HCT116 (cell line): ENCODE measurements at regions not wholly inside any gene's neighbourhood (a gene's known extent, or its start where the extent isn't known, plus 50 kb on each side); places are given as distances from the start of the nearest gene placed in this dataset.

ENCODE experiments used
- ATAC-seq: fragments of 200-7000 bp; cut with Tn5 transposase; 2 replicates; pipeline ENCODE4 v1.9.1; 2020; ENCODE audit warnings: mild to moderate bottlenecking, moderate library complexity
- BruUV-seq: library from RNA; stranded (reverse); fragments of 400-500 nt; replicated peaks from 2 replicates; lab custom pipeline; 2021; lab: Mats Ljungman, UMichigan
- CTCF ChIA-PET: fragments of 300-600 bp; sonication (Branson Sonifier 250); formaldehyde crosslinking; loops from one replicate; lab custom pipeline; 2021; ENCODE audit warnings: antibody characterized with exemption; lab: Charles Lee
- POLR2A ChIA-PET: fragments of 300-600, 350-600 bp; sonication (Branson Sonifier 250); formaldehyde crosslinking; loops from one replicate; lab custom pipeline; 2021; ENCODE audit warnings: antibody characterized with exemption; lab: Charles Lee
- RAD21 ChIA-PET, 2 experiments: fragments of 300-600 bp; sonication (Branson Sonifier 250); formaldehyde crosslinking; loops; one replicate each; lab custom pipeline; 2023; ENCODE audit warnings: low total read pairs in 2 of 2; ENCODE audit not compliant: uncharacterized antibody in 2 of 2, unreplicated experiment in 2 of 2, low non-redundant PET in 1 of 2; lab: Charles Lee
- DNase-seq: peaks from one replicate; pipeline ENCODE4 v3.0.0-alpha.2; 2010; ENCODE audit warnings: low read depth, low spot score
- H2AFZ ChIP-seq: fragments of 200-600 bp; shearing (Covaris generic), sonication (generic); 2 replicates; pipeline ENCODE4 v1.6.1; 2017; ENCODE audit warnings: low read depth, mixed run types, mixed read lengths, antibody characterized with exemption, low read length; ENCODE audit not compliant: poor library complexity, severe bottlenecking
- H3K27ac ChIP-seq: 2 replicates; pipeline ENCODE4 v1.5.1; 2012; ENCODE audit warnings: low read depth, low read length
- H3K27me3 ChIP-seq: fragments of 200-600 bp; sonication (generic); 2 replicates; pipeline ENCODE4 v1.6.1; 2016; ENCODE audit warnings: mixed run types, low read length, mixed read lengths; ENCODE audit not compliant: insufficient read depth
- H3K36me3 ChIP-seq, 2 experiments: fragments of 200-500 bp in 1 of 2; fragments of 200-600 bp in 1 of 2; sonication (Bioruptor generic) in 1 of 2; sonication (generic) in 1 of 2; 2 replicates each; pipeline versions ENCODE4 v1.5.1 to v1.6.1; 2014 to 2016; ENCODE audit warnings: low read length in 2 of 2, inconsistent platforms in 1 of 2, mixed read lengths in 1 of 2, mixed run types in 1 of 2; ENCODE audit not compliant: insufficient read depth in 2 of 2, control insufficient read depth in 1 of 2
- H3K4me1 ChIP-seq, 2 experiments: fragments of 200-600 bp in 1 of 2; sonication (generic) in 1 of 2; 2 replicates each; pipeline versions ENCODE4 v1.5.1 to v1.6.1; 2012 to 2017; ENCODE audit warnings: low read length in 2 of 2, inconsistent platforms in 1 of 2, mild to moderate bottlenecking in 1 of 2, mixed read lengths in 1 of 2, mixed run types in 1 of 2, moderate library complexity in 1 of 2; ENCODE audit not compliant: insufficient read depth in 2 of 2, control insufficient read depth in 1 of 2
- H3K4me2 ChIP-seq: fragments of 200-600 bp; sonication (generic); 2 replicates; pipeline ENCODE4 v1.6.1; 2017; ENCODE audit warnings: mixed run types, low read length, mixed read lengths
- H3K4me3 ChIP-seq, 2 experiments: fragments of 200-600 bp in 1 of 2; sonication (generic) in 1 of 2; replicated peaks in 1 of 2; 2 replicates each; pipeline ENCODE4 v1.5.1; 2011 to 2016; ENCODE audit warnings: low read length in 2 of 2, control low read depth in 1 of 2, low read depth in 1 of 2, mild to moderate bottlenecking in 1 of 2, mixed read lengths in 1 of 2, mixed run types in 1 of 2
- H3K79me2 ChIP-seq: fragments of 200-600 bp; sonication (generic); 2 replicates; pipeline ENCODE4 v1.6.1; 2017; ENCODE audit warnings: mild to moderate bottlenecking, mixed run types, low read length, moderate library complexity, mixed read lengths; ENCODE audit not compliant: insufficient read depth
- H3K9ac ChIP-seq: fragments of 200-600 bp; sonication (generic); 2 replicates; pipeline ENCODE4 v1.6.1; 2016; ENCODE audit warnings: low read length, mixed read lengths
- H3K9me2 ChIP-seq: fragments of 200-600 bp; sonication (generic), shearing (Covaris generic); 2 replicates; pipeline ENCODE4 v1.6.1; 2017; ENCODE audit warnings: mixed run types, mild to moderate bottlenecking, moderate library complexity; ENCODE audit not compliant: insufficient read depth
- H3K9me3 ChIP-seq, 2 experiments: fragments of 200-500 bp in 1 of 2; fragments of 200-600 bp in 1 of 2; sonication (Bioruptor generic) in 1 of 2; sonication (generic) in 1 of 2; 2 replicates each; pipeline ENCODE4 v1.6.1; 2014 to 2017; ENCODE audit warnings: low read length in 2 of 2, mixed read lengths in 2 of 2, inconsistent platforms in 1 of 2, low read depth in 1 of 2, mild to moderate bottlenecking in 1 of 2, mixed run types in 1 of 2, moderate library complexity in 1 of 2; ENCODE audit not compliant: control insufficient read depth in 1 of 2, insufficient read depth in 1 of 2
- H4K20me1 ChIP-seq: fragments of 200-600 bp; sonication (generic), shearing (Covaris generic); 2 replicates; pipeline ENCODE4 v1.6.1; 2017; ENCODE audit warnings: mixed run types, mild to moderate bottlenecking, moderate library complexity; ENCODE audit not compliant: insufficient read depth
- CEBPB ChIP-seq: IDR thresholded peaks from 2 replicates; pipeline ENCODE4 v1.6.1; 2012; ENCODE audit warnings: low read depth
- EGR1 ChIP-seq: IDR thresholded peaks from 2 replicates; pipeline ENCODE4 v1.6.1; 2012; ENCODE audit warnings: low read depth
- ELF1 ChIP-seq: IDR thresholded peaks from 2 replicates; pipeline ENCODE4 v1.6.1; 2012; ENCODE audit warnings: low read depth, borderline replicate concordance
- EZH2phosphoT487 ChIP-seq: fragments of 200-600 bp; IDR thresholded peaks from 2 replicates; pipeline ENCODE4 v1.6.1; 2018; ENCODE audit warnings: antibody characterized with exemption, borderline replicate concordance
- FOSL1 ChIP-seq: IDR thresholded peaks from 2 replicates; pipeline ENCODE4 v1.6.1; 2012; ENCODE audit warnings: low read depth
- JUND ChIP-seq: IDR thresholded peaks from 2 replicates; pipeline ENCODE4 v1.6.1; 2012
- POLR2AphosphoS5 ChIP-seq: IDR thresholded peaks from 2 replicates; pipeline ENCODE4 v1.6.1; 2011; ENCODE audit warnings: mild to moderate bottlenecking, low read depth, low read length, moderate library complexity
- SIN3A ChIP-seq: IDR thresholded peaks from 2 replicates; pipeline ENCODE4 v1.6.1; 2012; ENCODE audit warnings: low read depth
- ZFX ChIP-seq: fragments of 450-650 bp; IDR thresholded peaks from 2 replicates; pipeline ENCODE4 v1.6.1; 2017
- ZNF274 ChIP-seq: fragments of 200-500 bp; sonication (Bioruptor generic); IDR thresholded peaks from 2 replicates; pipeline ENCODE4 v1.6.1; 2014; ENCODE audit warnings: mild to moderate bottlenecking, low read depth, low read length, inconsistent platforms
- intact Hi-C: fragments of 100-400 bp; cut with micrococcal nuclease; formaldehyde crosslinking; loops from 2 replicates; pipeline ENCODE4 v1.10.0; 2022
- TF ChIP-seq, protein P1 (sequence below), 3 experiments: fragments of 200-600 bp in 1 of 3; sonication (generic) in 1 of 3; IDR thresholded peaks in 2 of 3; conservative IDR thresholded peaks in 1 of 3; 2 replicates each; pipeline ENCODE4 v1.5.1; 2012 to 2017; ENCODE audit warnings: low read depth in 2 of 3, low read length in 2 of 3, antibody characterized with exemption in 1 of 3, borderline replicate concordance in 1 of 3, control low read depth in 1 of 3, mild to moderate bottlenecking in 1 of 3, mixed read lengths in 1 of 3, mixed run types in 1 of 3, moderate library complexity in 1 of 3; ENCODE audit not compliant: insufficient read depth in 1 of 3
- TF ChIP-seq, protein P2 (sequence below): IDR thresholded peaks from 2 replicates; pipeline ENCODE4 v1.6.1; 2011; ENCODE audit warnings: mild to moderate bottlenecking, low read length, moderate library complexity; ENCODE audit not compliant: insufficient replicate concordance; ENCODE audit errors: extremely low read depth
- TF ChIP-seq, protein P3 (sequence below): IDR thresholded peaks from 2 replicates; pipeline ENCODE4 v1.6.1; 2012

DNA sequence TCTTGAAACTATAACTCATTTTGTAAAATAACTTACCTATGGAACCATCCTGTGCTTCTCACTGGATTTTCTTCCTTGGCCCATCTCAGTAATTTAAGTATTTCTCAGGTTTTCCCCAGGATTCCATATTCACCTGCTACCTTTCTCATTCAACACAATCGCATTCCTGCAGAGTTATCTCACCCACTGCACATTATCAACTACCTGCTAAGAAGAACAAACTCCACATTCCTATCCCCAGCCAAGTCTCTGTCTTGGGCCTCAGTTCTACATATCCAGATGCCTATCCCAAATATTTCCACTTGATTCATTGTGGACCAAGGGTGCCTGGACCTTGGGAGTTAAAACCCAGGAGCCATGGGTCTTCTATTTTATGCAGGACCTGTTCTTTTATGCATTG is 60.2 kb upstream of the KCNQ5 start:
- ChIA-PET POLR2A (no interaction called here), CTCF (no interaction called here)

DNA sequence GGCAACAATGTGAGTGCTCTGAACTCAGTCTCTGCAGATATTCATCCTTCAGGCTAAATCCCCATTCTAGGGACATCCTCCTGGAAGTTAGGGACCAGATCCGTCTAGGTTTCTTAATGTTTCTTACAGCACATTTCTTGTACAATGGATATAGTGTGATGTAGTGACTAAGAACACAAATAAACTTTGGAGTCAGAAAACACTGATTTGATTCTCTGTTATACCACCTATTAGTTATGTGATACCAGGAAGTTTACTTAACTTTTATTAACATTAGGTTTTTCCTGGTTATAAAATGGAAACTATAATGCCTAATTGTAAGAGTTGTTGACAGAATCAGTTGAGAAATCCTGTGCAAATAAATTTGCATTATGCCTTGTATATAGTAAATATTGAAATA is 57.6 kb upstream of the KCNQ5 start:
- H3K9me3 ChIP-seq = no peaks in the 10 kb centered on the region
- H3K79me2 ChIP-seq = no peaks in the 10 kb centered on the region
- intact Hi-C loops = no loop called here
- POLR2A ChIA-PET = no interaction called here
- H3K4me2 ChIP-seq = no peak overlapping the region
- RAD21 ChIA-PET = no interaction called here
- no peaks in the 10 kb centered on the region; the same call in 1 of the 2 replicates for H4K20me1 ChIP-seq
- ATAC-seq = no peak
- no peaks in the 10 kb centered on the region for H3K36me3 ChIP-seq
- no peak overlapping the region for H3K4me3 ChIP-seq
- H3K27me3 ChIP-seq = no peaks in the 10 kb centered on the region
- no peak overlapping the region for H2AFZ ChIP-seq
- H3K9me2 ChIP-seq = no peaks in the 10 kb centered on the region
- no peak overlapping the region for H3K9ac ChIP-seq
- BruUV-seq = no TSS peak
- no peak overlapping the region for H3K27ac ChIP-seq
- H3K4me1 ChIP-seq = no peaks in the 10 kb centered on the region
- no peak for DNase-seq
- CTCF ChIA-PET = no interaction called here
- TF ChIP-seq CEBPB = no peak
- TF ChIP-seq, protein P1, sequence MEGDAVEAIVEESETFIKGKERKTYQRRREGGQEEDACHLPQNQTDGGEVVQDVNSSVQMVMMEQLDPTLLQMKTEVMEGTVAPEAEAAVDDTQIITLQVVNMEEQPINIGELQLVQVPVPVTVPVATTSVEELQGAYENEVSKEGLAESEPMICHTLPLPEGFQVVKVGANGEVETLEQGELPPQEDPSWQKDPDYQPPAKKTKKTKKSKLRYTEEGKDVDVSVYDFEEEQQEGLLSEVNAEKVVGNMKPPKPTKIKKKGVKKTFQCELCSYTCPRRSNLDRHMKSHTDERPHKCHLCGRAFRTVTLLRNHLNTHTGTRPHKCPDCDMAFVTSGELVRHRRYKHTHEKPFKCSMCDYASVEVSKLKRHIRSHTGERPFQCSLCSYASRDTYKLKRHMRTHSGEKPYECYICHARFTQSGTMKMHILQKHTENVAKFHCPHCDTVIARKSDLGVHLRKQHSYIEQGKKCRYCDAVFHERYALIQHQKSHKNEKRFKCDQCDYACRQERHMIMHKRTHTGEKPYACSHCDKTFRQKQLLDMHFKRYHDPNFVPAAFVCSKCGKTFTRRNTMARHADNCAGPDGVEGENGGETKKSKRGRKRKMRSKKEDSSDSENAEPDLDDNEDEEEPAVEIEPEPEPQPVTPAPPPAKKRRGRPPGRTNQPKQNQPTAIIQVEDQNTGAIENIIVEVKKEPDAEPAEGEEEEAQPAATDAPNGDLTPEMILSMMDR (IDR thresholded peaks at IDR 0.05 in 2 of 3, conservative IDR thresholded peaks at IDR 0.05 in 1 of 3; ENCODE audit: borderline replicate concordance in 1 of 3, insufficient read depth in 1 of 3, low read depth in 2 of 3, low read length in 2 of 3) = no peak
- no peak for TF ChIP-seq EGR1
- TF ChIP-seq ELF1 = no peak
- TF ChIP-seq ZFX = no peak
- TF ChIP-seq, protein P2, sequence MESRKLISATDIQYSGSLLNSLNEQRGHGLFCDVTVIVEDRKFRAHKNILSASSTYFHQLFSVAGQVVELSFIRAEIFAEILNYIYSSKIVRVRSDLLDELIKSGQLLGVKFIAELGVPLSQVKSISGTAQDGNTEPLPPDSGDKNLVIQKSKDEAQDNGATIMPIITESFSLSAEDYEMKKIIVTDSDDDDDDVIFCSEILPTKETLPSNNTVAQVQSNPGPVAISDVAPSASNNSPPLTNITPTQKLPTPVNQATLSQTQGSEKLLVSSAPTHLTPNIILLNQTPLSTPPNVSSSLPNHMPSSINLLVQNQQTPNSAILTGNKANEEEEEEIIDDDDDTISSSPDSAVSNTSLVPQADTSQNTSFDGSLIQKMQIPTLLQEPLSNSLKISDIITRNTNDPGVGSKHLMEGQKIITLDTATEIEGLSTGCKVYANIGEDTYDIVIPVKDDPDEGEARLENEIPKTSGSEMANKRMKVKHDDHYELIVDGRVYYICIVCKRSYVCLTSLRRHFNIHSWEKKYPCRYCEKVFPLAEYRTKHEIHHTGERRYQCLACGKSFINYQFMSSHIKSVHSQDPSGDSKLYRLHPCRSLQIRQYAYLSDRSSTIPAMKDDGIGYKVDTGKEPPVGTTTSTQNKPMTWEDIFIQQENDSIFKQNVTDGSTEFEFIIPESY = no peak
- TF ChIP-seq POLR2AphosphoS5 = no peak
- TF ChIP-seq EZH2phosphoT487 = no peak
- no peak for TF ChIP-seq ZNF274
- TF ChIP-seq SIN3A = no peak
- TF ChIP-seq, protein P3, sequence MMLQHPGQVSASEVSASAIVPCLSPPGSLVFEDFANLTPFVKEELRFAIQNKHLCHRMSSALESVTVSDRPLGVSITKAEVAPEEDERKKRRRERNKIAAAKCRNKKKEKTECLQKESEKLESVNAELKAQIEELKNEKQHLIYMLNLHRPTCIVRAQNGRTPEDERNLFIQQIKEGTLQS = no peak

More for the DNA sequence above, 60.2 kb upstream of the KCNQ5 start:
- Histone ChIP-seq H3K27ac (no peak overlapping the region), H2AFZ (no peak overlapping the region), H3K4me2 (no peak overlapping the region), H3K4me3 (no peak overlapping the region)
- no peak for DNase-seq
- TF ChIP-seq JUND (no peak), CEBPB (no peak), EGR1 (no peak), FOSL1 (no peak)
- TF ChIP-seq, protein P1 (IDR thresholded peaks at IDR 0.05 in 2 of 3, conservative IDR thresholded peaks at IDR 0.05 in 1 of 3; ENCODE audit: borderline replicate concordance in 1 of 3, insufficient read depth in 1 of 3, low read depth in 2 of 3, low read length in 2 of 3) = no peak
- TF ChIP-seq, all 23 proteins: peak for 0
- no peaks in the 10 kb centered on the region for H3K4me1 ChIP-seq
- 0 out of 2 replicates have a peak, but pooled peaks cover 1% of the 10 kb centered on the region for H3K27me3 ChIP-seq
- H4K20me1 ChIP-seq = no peaks in the 10 kb centered on the region; the same call in 1 of the 2 replicates
- RAD21 ChIA-PET = no interaction called here
- no peaks in the 10 kb centered on the region for H3K36me3 ChIP-seq
- no peaks in the 10 kb centered on the region for H3K9me2 ChIP-seq
- no peak overlapping the region for H3K9ac ChIP-seq
- intact Hi-C loops = no loop called here
- BruUV-seq = no TSS peak
- H3K79me2 ChIP-seq = no peaks in the 10 kb centered on the region
- no peak for ATAC-seq
- no peaks in the 10 kb centered on the region for H3K9me3 ChIP-seq
